OCI-LY3 (cell line): ENCODE measurements at regions not wholly inside any gene's neighbourhood (a gene's known extent, or its start where the extent isn't known, plus 50 kb on each side); places are given as distances from the start of the nearest gene placed in this dataset.

Experiments used
- CTCF ChIP-seq: fragments of 200-600, 300-600 bp; sonication (generic); IDR thresholded peaks from 2 replicates; pipeline ENCODE4 v1.5.1; 2014; ENCODE audit warnings: antibody characterized with exemption, low read length, low read depth
- EZH2phosphoT487 ChIP-seq: fragments of 200-600 bp; shearing (Covaris generic); IDR thresholded peaks from 2 replicates; pipeline ENCODE4 v1.6.1; 2018; ENCODE audit warnings: antibody characterized with exemption, mixed run types, low read depth

- TF ChIP-seq CTCF (no peak), EZH2phosphoT487 (no peak)
Observed at GRCh38 chr4:176540814-176541213, 221.0 kb downstream of the SPCS3 start.
